Cardiac muscle cell (in vitro differentiated cells and primary cell): ENCODE measurements at regions not wholly inside any gene's neighbourhood (a gene's known extent, or its start where the extent isn't known, plus 50 kb on each side); places are given as distances from the start of the nearest gene placed in this dataset.

ENCODE experiments used
- DNase-seq, 2 donors: peaks; one replicate each; pipeline versions ENCODE4 v3.0.0 to v3.0.0-alpha.2; 2010 to 2017; ENCODE audit warnings: low read depth in 1 of 2, low spot score in 1 of 2
- H3K27ac ChIP-seq: fragments of 200-600 bp; sonication (generic); 2 replicates; pipeline ENCODE4 v1.5.1; 2016
- H3K27me3 ChIP-seq: fragments of 200-600 bp; sonication (generic); 2 replicates; pipeline ENCODE4 v1.6.0; 2016; ENCODE audit warnings: control low read depth
- H3K36me3 ChIP-seq: fragments of 200-600 bp; sonication (generic); 2 replicates; pipeline ENCODE4 v1.5.1; 2016; ENCODE audit warnings: control low read depth
- H3K4me1 ChIP-seq: fragments of 200-600 bp; sonication (generic); 2 replicates; pipeline ENCODE4 v1.8.1; 2017; ENCODE audit warnings: low read depth, mild to moderate bottlenecking, mixed run types
- H3K4me3 ChIP-seq: fragments of 200-600 bp; sonication (generic); 2 replicates; pipeline ENCODE4 v1.5.1; 2016; ENCODE audit warnings: mild to moderate bottlenecking
- H3K9me3 ChIP-seq: fragments of 200-600 bp; sonication (generic); 2 replicates; pipeline ENCODE4 v1.5.1; 2017; ENCODE audit warnings: low read depth, mild to moderate bottlenecking, control low read depth
- CTCF ChIP-seq: IDR thresholded peaks from 2 replicates; pipeline ENCODE4 v1.5.1; 2012; ENCODE audit warnings: low read depth, mild to moderate bottlenecking, low read length

DNA sequence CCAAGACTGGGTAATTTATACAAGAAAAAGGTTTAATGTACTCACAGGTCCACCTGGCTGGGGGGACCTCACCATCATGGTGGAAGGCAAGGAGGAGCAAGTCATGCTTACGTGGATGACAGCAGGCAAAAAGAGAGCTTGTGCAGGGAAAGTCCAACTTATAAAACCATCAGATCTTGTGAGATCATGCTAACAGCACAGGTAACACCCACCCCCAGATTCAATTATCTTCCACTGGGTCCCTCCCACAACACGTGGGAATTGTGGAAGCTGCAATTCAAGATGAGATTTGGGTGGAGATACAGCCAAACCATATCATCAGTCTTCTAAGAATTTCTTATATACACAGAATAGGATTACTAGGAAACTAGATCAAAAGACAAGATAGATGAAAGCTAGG, 555.6 kb downstream of the PRR16 start:
- no peak overlapping the region for H3K4me3 ChIP-seq
- no peaks in the 10 kb centered on the region for H3K36me3 ChIP-seq
- no peaks in the 10 kb centered on the region for H3K9me3 ChIP-seq
- no peak for TF ChIP-seq CTCF
- H3K27me3 ChIP-seq: no peaks in the 10 kb centered on the region
- H3K27ac ChIP-seq: no peak overlapping the region
- no peak for DNase-seq
- H3K4me1 ChIP-seq: no peaks in the 10 kb centered on the region

DNA sequence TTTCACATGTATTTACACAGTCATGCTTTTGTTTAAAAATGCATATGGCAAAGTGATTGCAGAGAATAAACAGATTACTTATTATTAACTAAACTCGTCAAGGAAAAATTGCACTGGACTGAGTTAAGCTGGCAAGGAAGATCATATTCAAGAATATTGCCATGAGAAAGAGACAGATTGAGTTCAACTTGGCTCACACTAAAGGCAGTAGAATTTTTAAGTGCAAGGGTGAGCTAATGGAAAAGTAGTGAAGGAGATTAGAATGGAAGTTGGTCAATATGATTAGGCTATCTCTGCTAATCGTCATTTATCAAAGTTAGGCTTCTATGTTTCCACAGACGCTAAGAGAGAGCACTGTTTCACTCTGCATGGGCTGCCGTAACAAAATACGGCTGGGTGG, 557.6 kb downstream of the PRR16 start:
- Histone ChIP-seq H3K36me3 (no peaks in the 10 kb centered on the region), H3K4me3 (no peak overlapping the region), H3K4me1 (no peaks in the 10 kb centered on the region), H3K9me3 (no peaks in the 10 kb centered on the region), H3K27ac (no peak overlapping the region), H3K27me3 (no peaks in the 10 kb centered on the region)
- no peak for TF ChIP-seq CTCF
- no peak for DNase-seq

GRCh38 chr5:121024416-121025311, 560.6 kb downstream of the PRR16 start:
- H3K36me3 ChIP-seq: no peaks in the 10 kb centered on the region
- H3K4me1 ChIP-seq: no peaks in the 10 kb centered on the region
- no peaks in the 10 kb centered on the region for H3K27me3 ChIP-seq
- no peaks in the 10 kb centered on the region for H3K9me3 ChIP-seq
- H3K27ac ChIP-seq: no peak overlapping the region
- no peak for TF ChIP-seq CTCF
- H3K4me3 ChIP-seq: no peak overlapping the region
- no peak for DNase-seq

- no peak for TF ChIP-seq CTCF
- Histone ChIP-seq H3K4me3 (no peak overlapping the region), H3K27ac (no peak overlapping the region), H3K36me3 (no peaks in the 10 kb centered on the region), H3K4me1 (no peaks in the 10 kb centered on the region), H3K9me3 (no peaks in the 10 kb centered on the region), H3K27me3 (no peaks in the 10 kb centered on the region)
- DNase-seq: no peak
Measured at GRCh38 chr5:121025671-121026070, 561.6 kb downstream of the PRR16 start.

DNA sequence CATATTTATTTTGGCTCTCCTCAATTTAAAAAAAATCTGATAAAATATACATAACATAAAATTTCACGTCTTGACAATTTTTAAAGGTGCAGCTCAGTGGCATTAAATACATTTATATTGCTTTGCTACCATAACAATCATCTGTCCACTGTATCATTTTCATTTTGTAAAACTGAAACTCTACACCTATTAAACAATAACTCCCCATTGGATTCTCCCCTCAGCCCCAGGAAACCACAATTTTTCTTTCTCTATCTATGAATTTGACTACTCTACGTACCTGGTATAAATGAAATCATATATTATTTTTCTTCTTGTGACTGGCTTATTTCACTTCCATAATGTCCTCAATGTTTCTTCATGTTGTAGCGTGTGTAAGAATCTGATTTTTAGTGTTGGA, 563.5 kb downstream of the PRR16 start:
- no peak for DNase-seq
- Histone ChIP-seq H3K36me3 (no peaks in the 10 kb centered on the region), H3K4me1 (no peaks in the 10 kb centered on the region), H3K27ac (no peak overlapping the region), H3K4me3 (no peak overlapping the region), H3K27me3 (no peaks in the 10 kb centered on the region), H3K9me3 (no peaks in the 10 kb centered on the region)
- TF ChIP-seq CTCF: no peak
